Cardiac septum (tissue), 1 donor: ENCODE measurements at regions not wholly inside any gene's neighbourhood (a gene's known extent, or its start where the extent isn't known, plus 50 kb on each side); places are given as distances from the start of the nearest gene placed in this dataset.
A peak's percentile ranks its signal among the peaks of the same experiment; 100 is the strongest.
"Not testable (repeated sequence)": the region's sequence is repeated elsewhere in the genome, so short reads cannot be mapped to it uniquely, and the experiment has no call there.

Source experiments
- DNase-seq: peaks from one replicate; pipeline ENCODE4 v3.0.0-alpha.2; 2020; ENCODE audit warnings: low spot score
- intact Hi-C: fragments of 100-400 bp; cut with DNase I; formaldehyde crosslinking; loops from one replicate; pipeline ENCODE4 v1.14.0; 2022
- donor health status: DM: no; HTN: no; CAD: no.

DNA sequence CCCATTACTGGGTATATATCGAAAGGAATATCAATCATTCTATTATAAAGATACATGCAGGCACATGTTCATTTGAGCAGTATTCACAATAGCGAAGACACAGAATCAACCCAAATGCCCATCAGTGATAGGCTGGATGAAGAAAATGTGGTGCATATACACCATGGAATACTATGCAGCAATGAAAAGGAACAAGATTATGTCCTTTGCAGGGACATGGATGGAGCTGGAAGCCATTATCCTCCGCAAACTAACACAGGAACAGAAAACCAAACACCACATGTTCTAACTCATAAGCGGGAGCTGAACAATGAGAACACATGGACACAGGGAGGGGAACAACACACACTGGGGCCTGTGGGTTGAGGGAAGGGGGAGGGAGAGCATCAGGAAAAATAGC lies 434.3 kb downstream of the BUD13 start:
- intact Hi-C loops, DNase-seq: not testable (repeated sequence)

GRCh38 chr11:116336540-116336939 lies 436.2 kb downstream of the BUD13 start:
- intact Hi-C loops, result no loop called here
- no peak for DNase-seq

- no peak for DNase-seq
- intact Hi-C loops, result no loop called here
These were observed 436.9 kb downstream of the BUD13 start for GRCh38 chr11:116335891-116336290.

DNA sequence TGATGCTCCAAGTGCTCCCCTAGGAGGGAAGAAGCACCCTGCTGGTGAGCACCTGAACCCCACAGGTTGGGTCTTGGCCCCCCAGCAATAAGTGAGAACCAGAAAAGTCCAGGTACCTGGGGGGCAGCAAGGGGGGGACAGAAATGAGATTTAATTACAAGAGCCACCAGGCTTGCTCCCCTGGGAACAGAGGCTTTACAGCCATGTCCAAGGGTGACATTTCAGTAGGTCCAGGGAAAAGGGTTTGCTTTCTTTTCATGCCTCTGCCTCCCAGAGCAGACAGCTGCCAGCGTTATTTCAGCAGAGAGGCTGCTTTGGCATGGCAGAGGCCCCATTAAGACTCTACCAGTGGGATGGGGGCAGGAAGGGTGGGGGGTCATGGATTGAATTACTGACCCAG lies 437.7 kb downstream of the BUD13 start:
- DNase-seq, result no peak
- intact Hi-C loops, result no loop called here

GRCh38 chr11:116334596-116334995 lies 438.2 kb downstream of the BUD13 start:
- no peak for DNase-seq
- intact Hi-C loops, result no loop called here

DNA sequence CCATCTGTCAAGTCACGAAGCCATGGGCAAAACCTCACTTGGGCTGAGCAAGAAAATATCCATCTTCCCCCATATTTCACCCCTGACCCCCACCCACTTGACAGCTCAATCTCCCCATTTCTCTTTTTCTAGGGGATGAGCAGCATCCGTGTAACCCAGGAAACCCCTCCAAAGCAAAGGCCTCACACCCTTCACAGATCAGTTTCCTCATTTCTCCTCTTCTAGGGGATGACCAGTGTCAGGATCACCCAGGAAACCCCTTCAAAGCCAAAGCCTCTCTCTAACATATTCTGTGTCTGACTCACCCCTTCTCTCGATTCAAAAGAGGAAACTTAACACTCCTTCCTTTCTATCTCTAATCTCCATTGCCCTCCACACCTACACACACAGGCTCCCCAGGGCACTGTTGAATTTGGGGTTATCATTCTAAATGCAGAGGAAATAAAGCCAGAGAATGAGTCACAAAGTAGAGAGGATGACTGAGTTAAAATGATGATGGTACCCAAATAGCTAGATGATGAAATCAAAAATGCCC lies 439.7 kb downstream of the BUD13 start:
- intact Hi-C loops, result no loop called here
- DNase-seq, result no peak

- intact Hi-C loops, result no loop called here
- no peak for DNase-seq
These were observed 440.4 kb downstream of the BUD13 start for GRCh38 chr11:116332391-116332790.

DNA sequence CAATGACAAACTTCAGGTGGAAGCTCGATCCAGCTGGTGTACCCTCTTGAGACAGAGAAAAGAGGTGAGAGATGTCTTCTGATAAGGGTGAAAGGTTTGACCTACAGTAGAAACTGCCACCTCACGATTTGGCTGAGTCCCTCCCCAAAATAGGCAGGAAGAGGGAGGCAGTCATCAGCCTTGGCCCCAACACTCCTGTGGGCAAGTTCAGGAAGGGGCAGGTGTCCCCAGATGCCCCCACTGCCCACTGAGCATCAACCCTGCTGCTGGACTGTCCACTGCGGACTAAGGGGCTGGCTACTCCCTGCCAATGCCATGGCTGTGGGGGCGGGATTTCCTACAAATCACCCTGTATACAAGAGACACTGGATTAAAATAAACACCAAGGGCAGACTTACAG lies 441.4 kb downstream of the BUD13 start:
- DNase-seq, result no peak
- intact Hi-C loops, result no loop called here

DNA sequence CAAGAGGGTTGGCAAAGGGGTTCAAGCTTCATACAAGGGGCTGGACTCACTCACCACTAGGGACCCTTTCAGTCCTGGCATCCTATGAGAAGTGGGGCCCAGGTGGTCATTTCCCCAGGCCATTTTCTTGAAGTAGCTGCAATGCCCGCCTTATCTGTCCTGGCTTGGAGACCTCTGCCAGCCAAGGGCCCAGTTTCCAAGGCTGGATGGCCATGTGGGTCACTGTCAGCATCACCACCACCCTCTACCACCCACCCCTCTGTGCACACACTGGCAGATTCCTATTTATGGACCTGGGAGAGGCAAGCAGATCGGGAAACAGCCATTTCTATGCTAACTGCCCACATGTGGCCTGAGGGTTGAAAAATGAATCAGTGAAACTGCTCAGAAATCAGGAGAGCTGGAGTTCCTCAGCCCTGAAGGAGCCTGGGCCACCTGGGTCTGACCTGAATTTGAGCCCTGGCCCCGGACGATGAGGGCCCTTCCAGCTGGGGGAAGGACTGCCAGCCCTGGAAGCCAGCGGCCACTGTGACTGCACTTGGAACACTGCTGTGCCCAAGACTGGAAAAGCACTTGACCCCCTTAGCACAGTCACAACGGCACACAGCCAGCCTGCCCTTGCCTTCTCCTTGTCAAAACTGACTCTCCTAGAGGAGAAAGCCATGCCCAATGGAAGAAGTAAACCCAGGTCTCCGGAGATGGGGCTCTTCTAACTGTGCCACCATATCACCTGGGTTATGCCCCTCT lies 442.2 kb downstream of the BUD13 start:
- no peak for DNase-seq
- intact Hi-C loops, result no loop called here

GRCh38 chr11:116329354-116330090 lies 443.3 kb downstream of the BUD13 start:
- intact Hi-C loops, result no loop called here
- DNase-seq, result no peak

DNA sequence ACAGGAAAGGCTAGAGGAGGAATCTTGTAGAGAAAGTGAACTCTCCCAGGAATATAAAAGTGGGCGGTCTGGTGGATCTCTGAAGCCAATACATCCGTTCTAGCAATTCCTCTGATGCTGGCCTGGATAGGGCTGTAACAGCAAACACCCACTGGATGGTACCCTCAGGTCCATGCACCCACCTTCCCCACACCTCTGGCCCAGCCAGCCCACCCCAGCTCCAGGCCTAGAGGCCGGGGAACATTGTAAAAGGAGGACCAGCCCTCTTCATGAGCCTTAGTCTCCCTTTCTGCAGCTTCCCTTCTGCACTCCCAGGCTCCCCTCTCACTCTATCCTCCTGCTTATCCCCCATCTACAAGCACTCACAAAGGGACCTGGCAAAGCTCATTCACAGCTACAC lies 443.9 kb downstream of the BUD13 start:
- intact Hi-C loops, result no loop called here
- no peak for DNase-seq

- no peak for DNase-seq
- intact Hi-C loops, result no loop called here
These were observed 444.4 kb downstream of the BUD13 start for GRCh38 chr11:116328391-116328790.

DNA sequence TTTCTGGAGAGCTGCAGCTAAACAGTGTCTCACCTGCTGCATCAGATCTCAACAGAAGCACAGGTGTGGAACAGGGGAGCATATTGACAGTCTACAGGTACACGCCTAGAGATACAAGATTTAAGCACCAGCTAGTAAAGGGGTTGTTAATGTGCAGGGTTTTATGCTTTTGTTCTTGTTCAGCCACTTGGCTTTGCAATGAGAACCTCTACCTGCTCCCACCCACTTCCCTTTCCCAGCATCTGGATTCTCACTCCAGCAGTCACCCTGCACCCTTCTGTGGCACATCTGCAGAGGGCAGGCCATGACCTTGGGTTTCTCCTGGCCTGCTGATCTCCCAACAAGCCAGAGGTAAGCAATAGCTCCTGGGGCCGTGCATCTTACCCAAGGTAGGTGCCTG lies 446.6 kb downstream of the BUD13 start:
- intact Hi-C loops, result no loop called here
- DNase-seq, result no peak

GRCh38 chr11:116325247-116325646 lies 447.5 kb downstream of the BUD13 start:
- no peak for DNase-seq
- intact Hi-C loops, result no loop called here

DNA sequence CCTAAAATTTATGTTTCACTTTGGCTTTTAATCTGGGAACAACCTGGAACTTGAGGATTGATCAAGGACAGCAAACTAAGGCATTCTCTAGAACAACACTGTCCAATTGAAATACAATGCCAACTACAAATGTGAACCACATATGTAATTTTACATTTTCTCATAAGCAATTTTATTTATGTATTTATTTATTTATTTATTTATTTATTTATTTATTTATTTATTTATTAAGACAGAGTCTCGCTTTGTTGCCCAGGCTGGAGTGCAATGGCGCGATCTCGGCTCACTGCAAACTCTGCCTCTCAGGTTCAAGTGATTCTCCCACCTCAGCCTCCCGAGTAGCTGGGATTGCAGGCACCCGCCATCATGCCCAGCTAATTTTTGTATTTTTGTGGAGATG lies 448.7 kb downstream of the BUD13 start:
- DNase-seq, result not testable (repeated sequence)

GRCh38 chr11:116317212-116317611 lies 455.6 kb downstream of the BUD13 start:
- DNase-seq, result no peak
- intact Hi-C loops, result no loop called here

More for the DNA sequence above, 448.7 kb downstream of the BUD13 start:
- intact Hi-C loops, result not testable (repeated sequence)

DNA sequence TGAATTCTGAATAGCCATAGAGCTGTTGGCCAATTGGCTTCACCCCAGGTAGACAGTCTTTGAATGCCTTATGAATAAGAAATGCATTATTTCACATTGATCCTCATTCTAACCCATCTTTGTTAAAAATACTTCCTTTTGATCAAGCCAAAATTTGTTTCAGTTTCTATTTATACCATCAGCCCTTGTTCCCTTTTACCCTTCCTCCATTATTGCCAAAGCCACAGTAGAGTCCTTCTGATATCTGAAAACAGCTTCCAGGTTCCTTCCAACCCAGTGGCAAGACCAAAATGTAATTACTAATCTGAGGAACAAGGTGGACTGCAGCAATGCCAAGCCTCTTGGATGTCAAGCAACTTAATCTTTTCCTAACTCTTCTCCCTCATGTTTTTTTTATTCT lies 458.8 kb downstream of the BUD13 start:
- intact Hi-C loops, result no loop called here
- DNase-seq, result no peak

DNA sequence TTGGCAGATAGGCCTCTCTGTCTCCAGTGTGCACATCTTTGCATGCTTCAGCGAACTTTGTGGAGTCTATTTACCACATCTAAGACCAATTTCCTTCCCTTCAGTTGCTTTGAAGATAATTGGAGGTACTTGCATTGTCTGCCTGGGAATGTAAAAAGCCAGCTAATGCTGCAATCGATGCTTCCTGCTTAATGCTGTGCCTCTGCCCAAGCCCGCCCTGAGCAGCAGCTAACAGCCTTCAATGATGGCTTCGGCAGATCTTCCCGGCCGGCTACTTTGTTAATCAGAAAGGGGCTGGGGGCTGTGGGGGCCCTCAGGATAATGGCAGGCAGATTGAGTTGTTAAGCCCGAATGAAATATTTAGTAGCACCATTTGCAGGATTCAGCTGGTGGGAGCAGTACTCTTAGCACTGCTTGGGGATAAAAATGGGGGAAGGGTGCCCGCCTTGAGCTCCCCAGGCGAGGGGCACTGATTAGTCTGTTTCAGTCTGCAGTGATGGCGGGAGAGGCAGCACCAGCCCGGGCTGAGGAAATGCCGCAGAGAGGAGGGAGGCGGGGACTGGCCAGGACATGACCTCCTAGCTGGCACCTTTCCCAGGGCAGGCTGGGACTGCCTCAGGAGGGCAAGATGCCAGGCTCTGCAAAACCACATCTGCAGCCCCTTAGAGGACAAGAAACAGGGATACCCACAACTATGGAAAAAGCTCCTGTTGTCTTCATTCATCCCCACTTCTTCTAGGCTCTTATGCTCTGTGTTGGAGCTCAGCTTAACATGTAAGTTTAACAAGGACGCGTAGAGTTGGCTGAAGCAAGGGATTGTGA lies 460.0 kb downstream of the BUD13 start:
- DNase-seq, result peak; percentile 88
- intact Hi-C loops, result no loop called here

- DNase-seq, result no peak
- intact Hi-C loops, result no loop called here
These were observed 461.6 kb downstream of the BUD13 start for GRCh38 chr11:116311206-116311605.

DNA sequence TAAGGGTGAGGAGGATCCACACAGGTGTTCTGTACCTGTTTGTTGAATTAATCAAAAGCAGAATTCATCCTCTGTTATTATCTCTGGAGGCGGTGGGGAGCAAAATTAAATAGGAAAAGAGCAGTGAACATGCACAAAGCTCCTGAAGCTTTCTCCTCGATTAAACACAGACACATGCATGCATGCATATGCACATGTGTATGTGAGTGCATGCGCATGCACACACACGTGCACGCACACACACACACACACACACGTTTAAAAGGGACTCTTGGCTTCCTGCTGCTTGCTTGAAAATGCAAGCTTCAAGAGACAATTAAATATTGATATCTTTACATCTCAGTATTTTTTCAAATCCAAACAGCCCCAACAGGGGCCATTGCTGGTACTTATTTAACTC lies 462.1 kb downstream of the BUD13 start:
- intact Hi-C loops, result no loop called here
- DNase-seq, result no peak
